GM18907 (cell line): ENCODE measurements at regions not wholly inside any gene's neighbourhood (a gene's known extent, or its start where the extent isn't known, plus 50 kb on each side); places are given as distances from the start of the nearest gene placed in this dataset.
"Not testable (repeated sequence)": the region's sequence is repeated elsewhere in the genome, so short reads cannot be mapped to it uniquely, and the experiment has no call there.

Source experiments
- ATAC-seq: cut with Tn5 transposase; IDR thresholded peaks from one replicate; pipeline ENCODE4 v1.9.1; 2021; ENCODE audit warnings: mild to moderate bottlenecking, moderate library complexity; ENCODE audit not compliant: unreplicated experiment

DNA sequence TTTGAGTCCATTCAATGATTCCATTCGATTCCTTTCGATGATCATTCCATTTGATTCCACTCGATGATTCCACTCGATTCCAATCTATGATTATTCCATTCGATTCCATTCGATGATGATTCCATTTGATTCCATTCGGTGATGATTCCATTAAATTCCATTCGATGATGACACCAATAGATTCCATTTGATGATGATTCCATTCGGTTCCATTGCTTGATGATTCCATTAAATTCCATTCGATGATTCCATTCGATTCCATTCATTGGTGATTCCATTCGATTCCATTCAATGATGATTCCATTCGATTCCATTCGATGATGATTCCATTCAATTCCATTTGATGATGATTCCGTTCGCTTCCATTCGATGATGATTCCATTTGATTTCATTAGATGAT, 1104.1 kb downstream of the RPIA start:
- not testable (repeated sequence) for ATAC-seq

DNA sequence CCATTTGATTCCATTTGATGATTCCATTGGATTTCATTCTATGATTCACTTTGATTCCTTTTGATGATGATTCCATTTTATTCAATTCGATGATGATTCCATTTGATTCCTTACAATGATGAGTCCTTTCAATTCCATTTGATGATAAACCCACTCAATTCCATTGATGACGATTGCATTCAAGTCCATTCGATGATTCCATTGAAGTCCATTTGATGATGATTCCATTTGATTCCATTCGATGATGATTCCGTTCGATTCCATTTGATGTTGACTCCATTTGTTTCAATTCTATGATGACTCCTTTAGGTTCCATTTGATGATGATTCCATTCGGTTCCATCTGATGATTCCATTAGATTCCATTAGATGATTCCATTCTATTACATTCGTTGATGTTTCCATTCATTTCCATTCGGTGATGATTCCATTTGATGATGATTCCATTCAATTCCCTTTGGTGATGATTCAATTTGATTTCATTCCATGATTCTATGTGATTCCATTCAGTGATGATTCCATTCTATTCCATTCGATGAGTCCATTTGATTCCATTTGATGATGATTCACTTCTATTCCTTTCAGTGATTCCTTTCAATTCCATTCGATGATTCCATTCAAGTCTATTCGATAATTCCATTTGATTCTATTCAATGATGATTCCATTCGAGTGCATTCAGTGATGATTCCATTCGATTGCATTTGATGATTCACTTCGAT, 1106.0 kb downstream of the RPIA start:
- no peak for ATAC-seq

DNA sequence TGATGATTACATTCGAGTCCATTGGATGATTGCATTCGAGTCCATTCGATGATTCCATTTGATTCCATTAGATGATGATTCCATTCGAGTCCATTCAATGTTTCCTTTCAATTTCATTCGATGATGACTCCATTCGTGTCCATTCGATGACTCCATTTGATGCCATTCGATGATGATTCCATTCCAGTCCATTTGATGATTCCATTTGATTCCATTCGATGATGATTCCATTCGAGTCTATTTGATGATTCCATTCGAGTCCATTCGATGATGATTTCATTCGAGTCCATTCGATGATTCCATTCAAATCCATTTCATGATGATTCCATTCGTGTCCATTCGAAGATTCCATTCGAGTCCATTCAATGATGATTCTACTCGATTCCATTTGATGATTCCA, 1109.7 kb downstream of the RPIA start:
- ATAC-seq: not testable (repeated sequence)

DNA sequence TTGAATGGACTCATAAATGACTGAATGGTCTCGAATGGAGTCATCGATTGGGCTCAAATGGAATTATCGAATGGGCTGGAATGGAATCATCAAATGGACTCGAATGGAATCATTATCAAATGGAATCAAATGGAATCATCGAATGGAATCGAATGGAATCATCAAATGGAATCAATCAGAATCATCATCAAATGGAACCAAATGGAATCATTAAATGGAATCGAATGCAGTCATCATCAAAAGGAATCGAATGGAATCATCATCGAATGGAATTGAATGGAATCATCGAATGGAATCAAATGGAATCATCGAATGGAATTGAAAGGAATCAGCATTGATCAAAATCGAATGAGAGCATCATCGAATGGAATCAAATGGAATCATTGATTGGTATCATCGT, 1114.9 kb downstream of the RPIA start:
- not testable (repeated sequence) for ATAC-seq

DNA sequence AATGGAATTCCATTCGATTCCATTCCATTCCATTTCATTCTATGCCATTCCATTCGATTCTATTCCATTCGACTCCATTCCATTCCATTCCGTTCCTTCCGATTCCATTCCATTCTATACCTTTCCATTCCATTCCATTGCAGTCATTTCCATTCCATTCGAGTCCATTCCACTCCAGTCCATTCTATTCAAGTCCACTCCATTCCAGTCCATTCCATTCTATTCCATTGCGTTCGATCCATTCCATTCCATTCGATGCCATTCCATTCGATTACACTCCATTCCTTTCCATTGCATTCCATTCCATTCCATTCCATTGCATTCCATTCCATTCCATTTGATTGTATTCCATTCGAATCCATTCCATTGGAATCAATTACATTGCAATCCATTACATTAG, 1119.8 kb downstream of the RPIA start:
- no peak for ATAC-seq

DNA sequence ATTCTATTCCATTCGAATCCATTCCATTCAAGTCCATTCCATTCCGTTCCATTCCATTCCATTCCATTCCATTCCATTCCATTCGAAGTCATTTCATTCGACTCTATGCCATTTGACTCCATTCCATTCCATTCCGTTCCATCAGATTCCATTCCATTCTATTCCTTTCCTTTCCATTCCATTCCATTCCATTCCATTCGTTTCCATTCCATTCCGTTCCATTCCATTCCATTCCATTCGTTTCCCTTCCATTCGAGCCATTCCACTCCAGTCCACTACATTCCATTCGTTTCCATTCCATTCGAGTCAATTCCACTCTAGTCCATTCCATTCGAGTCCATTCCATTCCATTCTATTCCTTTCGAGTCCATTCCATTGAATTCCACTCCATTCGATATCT, 1120.4 kb downstream of the RPIA start:
- not testable (repeated sequence) for ATAC-seq

DNA sequence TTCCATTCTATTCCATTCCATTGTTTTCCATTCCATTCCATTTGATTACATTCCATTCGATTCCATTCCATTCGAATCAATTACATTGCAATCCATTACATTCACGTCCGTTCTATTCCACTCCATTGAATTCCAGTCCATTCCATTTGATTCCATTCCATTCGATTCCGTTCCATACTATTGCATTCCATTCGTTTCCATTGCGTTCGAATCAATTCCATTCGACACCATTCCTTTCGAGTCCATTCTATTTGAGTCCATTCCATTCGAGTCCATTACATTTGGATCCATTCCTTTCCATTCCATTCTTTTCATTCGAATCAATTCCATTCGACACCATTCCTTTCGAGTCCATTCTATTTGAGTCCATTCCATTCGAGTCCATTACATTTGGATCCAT, 1122.9 kb downstream of the RPIA start:
- not testable (repeated sequence) for ATAC-seq

DNA sequence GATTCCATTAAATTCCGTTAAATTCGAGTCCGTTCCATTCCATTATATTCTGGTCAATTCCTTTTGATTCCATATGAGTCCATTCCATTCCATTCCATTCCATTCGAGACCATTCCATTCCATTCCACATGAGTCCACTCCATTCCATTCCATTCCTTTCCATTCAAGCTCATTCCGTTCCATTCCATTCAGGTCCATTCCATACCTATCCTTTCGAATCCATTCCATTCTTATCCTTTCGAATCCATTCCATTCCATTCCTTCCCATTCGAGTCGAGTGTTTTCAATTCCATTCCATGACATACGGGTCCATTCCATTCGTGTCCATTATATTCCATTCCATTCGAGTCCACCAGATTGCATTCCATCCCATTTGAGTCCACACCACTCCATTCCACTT, 1127.4 kb downstream of the RPIA start:
- ATAC-seq: no peak

DNA sequence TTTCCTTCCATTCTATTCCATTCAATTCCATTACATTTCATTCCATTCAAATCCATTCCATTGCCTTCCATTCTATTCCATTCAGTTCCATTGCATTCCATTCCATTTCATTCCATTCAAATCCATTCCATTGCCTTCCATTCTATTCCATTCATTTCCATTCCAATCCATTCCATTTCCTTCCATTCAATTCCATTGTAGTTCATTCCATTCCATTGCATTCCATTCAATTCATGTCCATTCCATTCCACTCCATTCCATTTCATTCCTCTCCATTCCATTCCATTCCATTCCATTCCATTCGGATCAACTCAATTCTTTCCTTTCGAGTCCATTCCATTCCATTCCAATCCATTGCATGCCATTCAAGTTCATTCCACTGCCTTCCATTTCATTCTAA, 1128.3 kb downstream of the RPIA start:
- no peak for ATAC-seq

DNA sequence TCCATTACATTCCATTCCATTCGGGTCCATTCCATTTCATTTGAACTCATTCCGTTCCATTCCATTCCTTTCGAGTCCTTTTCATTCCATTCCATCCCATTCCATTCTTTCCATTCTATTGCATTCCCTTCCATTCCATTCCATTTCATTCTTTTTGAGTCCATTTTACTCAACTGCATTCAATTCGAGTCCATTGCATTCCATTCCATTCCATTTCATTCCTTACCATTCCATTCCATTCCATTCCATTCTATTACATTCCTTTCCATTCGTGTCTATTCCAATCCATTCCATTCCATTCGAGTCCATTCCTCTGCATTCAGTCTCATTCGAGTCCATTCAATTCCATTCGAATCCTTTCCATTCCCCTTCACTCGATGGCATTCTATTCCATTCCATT, 1128.8 kb downstream of the RPIA start:
- ATAC-seq: no peak

DNA sequence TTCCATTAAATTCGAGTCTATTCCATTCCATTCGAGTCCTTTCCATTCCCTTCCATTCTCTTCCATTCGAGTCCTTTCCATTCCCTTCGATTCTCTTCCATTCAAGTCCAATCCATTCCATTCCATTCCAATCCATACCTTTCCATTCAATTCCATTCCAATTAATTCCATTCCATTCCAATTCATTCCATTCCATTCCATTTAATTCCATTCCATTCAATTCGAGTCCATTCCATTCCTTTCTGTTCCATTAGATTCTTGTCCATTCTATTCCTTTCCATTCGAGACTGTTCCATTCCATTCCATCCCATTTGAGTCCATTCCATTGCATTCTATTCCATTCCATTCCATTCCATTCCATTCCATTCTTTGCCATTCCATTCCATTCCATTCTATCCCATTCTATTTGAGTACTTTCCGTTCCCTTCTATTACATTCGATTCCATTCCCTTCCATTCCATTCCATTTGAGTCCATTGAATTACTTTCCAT, 1130.0 kb downstream of the RPIA start:
- ATAC-seq: no peak

DNA sequence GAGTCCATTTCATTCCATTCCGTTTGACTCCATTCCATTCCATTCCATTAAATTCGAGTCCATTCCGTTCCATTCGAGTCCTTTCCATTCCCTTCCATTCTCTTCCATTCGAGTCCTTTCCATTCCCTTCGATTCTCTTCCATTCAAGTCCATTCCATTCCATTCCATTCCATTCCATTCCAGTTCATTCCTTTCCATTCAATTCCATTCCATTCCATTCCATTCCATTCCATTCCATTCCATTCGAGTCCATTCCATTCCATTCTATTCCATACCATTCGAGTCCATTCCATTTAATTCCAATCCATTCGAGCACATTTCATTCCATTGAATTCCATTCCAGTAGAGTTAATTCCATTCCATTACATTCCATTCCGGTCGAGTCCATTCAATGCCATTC, 1130.9 kb downstream of the RPIA start:
- not testable (repeated sequence) for ATAC-seq

DNA sequence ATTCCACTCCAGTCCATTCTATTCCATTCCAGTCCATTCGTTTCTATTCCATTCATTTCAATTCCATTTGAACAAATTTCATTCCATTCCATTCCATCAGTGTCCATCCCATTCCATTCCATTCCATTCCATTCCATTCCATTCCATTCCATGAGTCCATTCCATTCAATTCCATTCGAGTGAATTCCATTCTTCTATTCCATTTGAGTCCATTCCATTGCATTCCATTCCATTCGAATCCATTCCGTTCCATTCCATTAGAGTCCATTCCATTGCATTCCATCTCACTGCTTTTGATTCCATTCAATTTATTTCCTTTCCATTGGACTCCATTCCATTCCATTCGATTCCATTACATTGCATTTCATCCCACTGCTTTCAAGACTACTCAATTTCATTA, 1132.1 kb downstream of the RPIA start:
- no peak for ATAC-seq

DNA sequence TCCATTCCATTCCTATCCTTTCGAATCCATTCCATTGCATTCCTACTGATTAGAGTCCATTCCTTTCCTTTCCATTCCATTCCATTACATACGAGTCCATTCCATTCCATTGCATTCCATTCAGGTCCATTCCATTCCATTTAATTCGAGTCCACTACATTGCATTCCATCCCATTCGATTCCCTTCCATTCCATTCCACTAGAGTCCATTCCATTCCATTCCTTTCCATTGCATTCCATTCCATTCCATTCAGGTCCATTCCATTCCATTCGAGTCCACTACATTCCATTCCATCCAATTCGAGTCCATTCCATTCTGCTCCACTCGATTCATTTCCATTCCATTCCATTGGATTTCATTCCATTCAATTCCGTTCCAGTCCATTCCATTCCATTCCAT, 1133.6 kb downstream of the RPIA start:
- ATAC-seq: no peak

DNA sequence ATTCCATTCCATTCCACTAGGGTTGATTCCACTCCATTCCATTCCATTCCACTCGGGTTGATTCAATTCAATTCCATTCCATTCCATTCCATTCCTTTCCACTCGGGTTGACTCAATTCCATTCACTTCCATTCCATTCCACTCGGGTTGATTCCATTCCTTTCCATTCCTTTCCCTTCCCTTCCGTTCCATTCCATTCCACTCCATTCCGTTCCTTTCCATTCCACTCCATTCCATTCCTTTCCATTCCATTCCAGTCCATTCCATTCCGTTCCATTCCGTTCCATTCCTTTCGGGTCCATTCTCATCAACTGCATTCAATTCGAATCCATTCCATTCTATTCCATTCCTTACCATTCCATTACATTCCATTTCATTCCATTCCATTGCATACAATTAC, 1135.3 kb downstream of the RPIA start:
- ATAC-seq: not testable (repeated sequence)

DNA sequence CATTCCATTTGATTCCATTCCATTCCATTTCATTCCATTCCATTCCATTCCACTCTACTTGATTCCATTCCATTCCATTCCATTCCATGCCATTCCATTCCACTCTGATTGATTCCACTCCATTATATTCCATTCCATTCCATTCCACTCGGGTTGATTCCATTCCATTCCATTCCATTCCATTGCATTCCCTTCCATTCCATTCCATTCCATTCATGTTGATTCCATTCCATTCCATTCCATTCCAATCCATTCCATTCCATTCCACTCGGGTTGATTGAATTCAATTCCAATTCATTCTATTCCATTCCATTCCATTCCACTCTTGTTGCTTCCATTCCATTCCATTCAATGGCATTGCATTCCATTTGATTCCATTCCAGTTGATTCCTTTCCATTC, 1136.4 kb downstream of the RPIA start:
- ATAC-seq: peak; percentile 24

DNA sequence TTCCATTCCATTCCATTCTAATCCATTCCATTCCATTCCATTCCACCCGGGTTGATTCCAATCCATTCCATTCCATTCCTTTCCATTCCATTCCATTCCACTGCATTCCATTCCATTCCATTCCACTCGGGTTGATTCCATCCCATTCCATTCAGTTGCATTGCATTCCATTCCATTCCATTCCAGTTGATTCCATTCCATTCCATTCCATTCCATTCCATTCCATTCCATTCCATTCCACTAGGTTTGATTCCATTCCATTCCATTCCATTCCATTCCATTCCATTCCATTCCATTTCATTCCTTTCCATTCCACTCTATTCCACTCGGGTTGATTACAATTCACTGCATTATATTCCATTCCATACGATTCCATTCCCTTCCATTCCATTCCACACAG, 1136.9 kb downstream of the RPIA start:
- not testable (repeated sequence) for ATAC-seq

DNA sequence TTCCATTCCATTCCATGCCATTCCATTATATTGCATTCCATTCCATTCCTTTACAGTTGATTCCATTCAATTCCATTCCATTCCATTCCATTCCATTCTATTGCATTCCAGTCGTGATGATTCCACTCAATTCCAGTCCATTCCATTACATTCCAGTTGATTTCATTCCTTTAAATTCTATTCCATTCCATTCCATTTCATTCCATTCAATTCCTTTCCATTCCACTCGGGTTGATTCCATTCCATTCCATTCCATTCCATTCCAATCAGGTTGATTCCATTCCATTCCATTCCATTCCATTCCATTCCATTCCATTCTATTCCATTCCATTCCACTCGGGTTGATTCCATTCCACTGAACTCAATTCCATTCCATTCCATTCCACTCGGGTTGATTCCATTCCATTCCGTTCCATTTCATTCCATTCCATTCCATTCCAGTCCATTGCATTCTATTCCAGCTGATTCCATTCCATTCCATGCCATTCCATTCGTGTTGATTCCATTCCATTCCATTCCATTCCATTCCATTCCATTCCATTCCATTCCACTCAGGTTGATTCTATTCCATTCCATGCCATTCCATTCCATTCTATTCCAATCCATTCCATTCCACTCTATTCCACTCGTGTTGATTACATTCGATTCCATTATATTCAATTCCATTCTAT, 1137.6 kb downstream of the RPIA start:
- peak; percentile 35 for ATAC-seq

DNA sequence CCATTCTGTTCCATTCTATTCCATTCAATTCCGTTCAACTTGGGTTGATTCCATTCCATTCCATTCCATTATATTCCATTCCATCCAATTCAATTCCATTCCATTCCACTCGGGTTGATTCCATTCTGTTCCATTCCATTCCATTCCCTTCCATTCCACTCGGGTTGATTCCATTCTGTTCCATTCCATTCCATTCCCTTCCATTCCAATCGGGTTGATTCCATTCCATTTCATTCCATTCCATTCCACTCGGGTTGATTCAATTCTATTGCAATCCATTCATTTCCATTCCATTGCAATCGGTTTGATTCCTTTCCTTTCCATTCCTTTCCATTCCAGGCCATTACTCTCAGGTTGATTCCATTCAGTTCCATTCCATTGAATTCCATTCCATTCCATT, 1138.4 kb downstream of the RPIA start:
- ATAC-seq: peak; percentile 18

DNA sequence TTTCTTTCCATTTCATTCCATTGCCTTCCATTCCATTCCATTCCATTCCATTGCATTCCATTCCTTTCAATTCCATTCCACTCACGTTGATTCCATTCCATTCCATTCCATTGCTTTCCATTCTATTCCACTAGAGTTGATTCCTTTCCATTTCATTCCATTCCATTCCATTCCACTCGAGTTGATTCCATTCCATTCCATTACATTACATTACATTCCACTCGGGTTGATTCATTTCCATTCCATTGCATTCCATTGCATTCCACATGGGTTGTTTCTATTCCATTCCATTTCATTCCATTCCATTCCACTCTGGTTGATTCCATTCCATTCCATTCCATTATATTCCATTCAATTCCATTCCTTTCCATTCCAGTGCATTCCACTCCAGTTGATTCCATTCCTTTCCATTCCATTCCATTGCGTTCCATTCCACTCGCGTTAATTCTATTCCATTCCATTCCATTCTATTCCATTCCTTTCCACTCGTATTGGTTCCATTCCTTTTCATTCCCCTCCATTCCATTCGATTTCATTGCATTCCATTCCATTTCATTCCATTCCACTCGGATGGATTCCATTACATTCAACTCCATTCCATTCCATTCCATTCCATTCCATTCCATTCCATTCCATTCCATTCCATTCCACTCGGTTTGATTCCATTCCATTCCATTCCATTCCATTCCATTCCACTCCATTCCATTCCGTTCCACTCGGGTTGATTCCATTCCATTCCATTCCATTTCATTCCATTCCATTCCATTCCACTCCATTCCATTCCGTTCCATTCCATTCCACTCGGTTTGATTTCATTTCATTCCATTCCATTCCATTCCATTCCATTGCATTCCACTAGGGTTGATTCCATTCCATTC, 1139.1 kb downstream of the RPIA start:
- peak; percentile 67 for ATAC-seq

DNA sequence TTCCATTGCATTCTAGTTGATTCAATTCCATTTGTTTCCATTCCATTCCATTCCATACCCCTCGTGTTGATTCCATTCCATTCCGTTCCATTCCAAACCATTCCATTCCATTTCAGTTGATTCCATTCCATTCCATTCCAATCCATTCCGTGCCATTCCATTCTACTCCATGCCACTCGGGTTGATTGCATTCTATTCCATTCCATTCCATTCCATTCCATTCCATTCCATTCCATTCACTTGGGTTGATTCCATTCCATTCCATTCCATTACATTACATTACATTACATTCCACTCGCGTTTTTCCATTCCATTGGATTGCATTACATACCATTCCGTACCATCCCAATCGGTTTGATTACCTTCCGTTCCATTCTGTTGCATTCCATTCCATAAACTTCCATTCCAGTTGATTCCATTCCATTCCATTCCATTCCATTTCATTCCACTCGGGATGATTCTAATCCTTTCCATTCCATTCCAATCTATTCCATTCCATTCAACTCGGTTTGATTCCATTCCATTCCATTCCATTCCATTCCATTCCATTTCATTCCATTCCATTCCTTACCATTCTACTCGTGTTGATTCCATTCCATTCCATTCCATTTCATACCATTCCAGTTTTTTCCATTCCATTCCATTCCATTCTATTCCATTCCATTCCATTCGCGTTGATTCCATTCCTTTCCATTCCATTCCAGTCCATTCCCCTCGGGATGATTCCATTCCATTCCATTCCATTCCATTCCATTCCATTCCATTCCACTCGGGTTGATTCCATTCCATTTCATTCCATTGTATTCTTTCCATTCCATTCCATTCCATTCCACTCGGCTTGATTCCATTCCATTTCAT, 1140.4 kb downstream of the RPIA start:
- no peak for ATAC-seq
